ENCODE measurements at regions not wholly inside any gene's neighbourhood (a gene's known extent, or its start where the extent isn't known, plus 50 kb on each side); places are given as distances from the start of the nearest gene placed in this dataset.

DNA sequence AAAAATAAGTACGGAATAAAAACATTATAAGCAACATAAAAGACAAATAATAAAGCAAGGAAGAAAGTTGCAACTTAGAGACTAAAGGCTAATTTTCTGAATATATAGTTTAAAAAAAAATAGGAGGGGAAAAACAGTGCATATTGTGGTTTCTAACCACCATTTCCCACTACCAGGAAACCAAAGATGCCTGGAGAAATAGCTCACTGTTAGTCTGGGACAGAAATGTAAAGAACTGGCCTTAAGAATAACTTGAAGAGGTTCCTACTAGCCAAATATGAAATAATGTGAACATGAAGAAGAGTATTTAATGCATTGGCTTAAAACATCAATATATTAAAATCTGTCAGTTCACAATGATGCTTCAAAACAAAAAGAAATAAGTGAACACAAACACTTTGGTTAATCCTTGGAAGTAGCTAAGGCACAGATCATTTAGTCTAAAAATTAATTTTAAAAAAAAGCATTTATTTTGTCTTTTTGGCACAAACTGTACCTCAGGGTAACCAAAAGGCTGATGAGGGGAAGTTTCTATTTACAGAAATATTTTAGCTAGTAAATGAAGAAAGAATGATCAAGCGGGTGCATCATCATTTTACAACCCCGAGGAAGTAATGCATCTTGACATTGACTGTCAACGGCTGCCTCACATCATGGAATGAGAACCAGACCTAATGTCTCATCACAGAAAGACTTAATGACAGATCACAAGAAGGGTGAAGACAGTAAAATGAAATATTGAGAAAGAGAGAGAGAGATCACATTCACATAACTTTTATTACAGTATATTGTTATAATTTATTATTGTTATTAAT lies 297.2 kb upstream of the LDB2 start:
- H3K9me1 ChIP-seq (replicated peaks; ENCODE audit: control insufficient read depth, extremely low read depth, insufficient read depth, low read length), result no peaks in the 10 kb centered on the region
- no peak overlapping the region for H2AFZ ChIP-seq (ENCODE audit: low read depth, low read length)
- intact Hi-C loops (cut with micrococcal nuclease), result no loop called here
- H3K27ac ChIP-seq (ENCODE audit: insufficient read depth, low read depth, low read length), result no peak overlapping the region
- H3K36me3 ChIP-seq (ENCODE audit: control insufficient read depth in 2 of 2, extremely low read depth in 1 of 2, insufficient read depth in 2 of 2, low read length in 2 of 2), result no peaks in the 10 kb centered on the region
- H3K4me1 ChIP-seq (ENCODE audit: control insufficient read depth, extremely low read depth, insufficient read depth, low read length), result no peaks in the 10 kb centered on the region
- ChIA-PET CTCF (no interaction called here), POLR2A (no interaction called here)
- H3K9me3 ChIP-seq (replicated peaks; ENCODE audit: control insufficient read depth, insufficient read depth, low read length), result no peaks in the 10 kb centered on the region
- H3K4me2 ChIP-seq (ENCODE audit: insufficient read depth, low read length), result no peak overlapping the region
- TF ChIP-seq, protein P1, sequence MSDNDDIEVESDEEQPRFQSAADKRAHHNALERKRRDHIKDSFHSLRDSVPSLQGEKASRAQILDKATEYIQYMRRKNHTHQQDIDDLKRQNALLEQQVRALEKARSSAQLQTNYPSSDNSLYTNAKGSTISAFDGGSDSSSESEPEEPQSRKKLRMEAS (IDR thresholded peaks at IDR 0.05; ENCODE audit: insufficient read depth, insufficient read length), result no peak
- TF ChIP-seq, protein P2, sequence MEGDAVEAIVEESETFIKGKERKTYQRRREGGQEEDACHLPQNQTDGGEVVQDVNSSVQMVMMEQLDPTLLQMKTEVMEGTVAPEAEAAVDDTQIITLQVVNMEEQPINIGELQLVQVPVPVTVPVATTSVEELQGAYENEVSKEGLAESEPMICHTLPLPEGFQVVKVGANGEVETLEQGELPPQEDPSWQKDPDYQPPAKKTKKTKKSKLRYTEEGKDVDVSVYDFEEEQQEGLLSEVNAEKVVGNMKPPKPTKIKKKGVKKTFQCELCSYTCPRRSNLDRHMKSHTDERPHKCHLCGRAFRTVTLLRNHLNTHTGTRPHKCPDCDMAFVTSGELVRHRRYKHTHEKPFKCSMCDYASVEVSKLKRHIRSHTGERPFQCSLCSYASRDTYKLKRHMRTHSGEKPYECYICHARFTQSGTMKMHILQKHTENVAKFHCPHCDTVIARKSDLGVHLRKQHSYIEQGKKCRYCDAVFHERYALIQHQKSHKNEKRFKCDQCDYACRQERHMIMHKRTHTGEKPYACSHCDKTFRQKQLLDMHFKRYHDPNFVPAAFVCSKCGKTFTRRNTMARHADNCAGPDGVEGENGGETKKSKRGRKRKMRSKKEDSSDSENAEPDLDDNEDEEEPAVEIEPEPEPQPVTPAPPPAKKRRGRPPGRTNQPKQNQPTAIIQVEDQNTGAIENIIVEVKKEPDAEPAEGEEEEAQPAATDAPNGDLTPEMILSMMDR (IDR thresholded peaks at IDR 0.05; ENCODE audit: extremely low read depth in 1 of 2, insufficient read depth in 1 of 2, low read depth in 1 of 2, low read length in 2 of 2), result no peak
- TF ChIP-seq EZH2 (IDR thresholded peaks at IDR 0.05; ENCODE audit: borderline replicate concordance, low read depth, low read length, severe bottlenecking) (no peak), POLR2AphosphoS5 (IDR thresholded peaks at IDR 0.05; ENCODE audit: insufficient read depth, low read depth, low read length) (no peak), POLR2A (IDR thresholded peaks at IDR 0.05; ENCODE audit: low read depth, low read length) (no peak), GATA2 (IDR thresholded peaks at IDR 0.05; ENCODE audit: insufficient read depth, insufficient read length, low read depth, low read length) (no peak), JUN (IDR thresholded peaks at IDR 0.05; ENCODE audit: borderline replicate concordance, insufficient read depth, insufficient read length, low read depth) (no peak), MYC (IDR thresholded peaks at IDR 0.05; ENCODE audit: low read depth, low read length) (no peak), FOS (IDR thresholded peaks at IDR 0.05; ENCODE audit: borderline replicate concordance, insufficient read depth, low read length) (no peak)
- H4K20me1 ChIP-seq (replicated peaks; ENCODE audit: control insufficient read depth, extremely low read depth, insufficient read depth, low read length), result no peaks in the 10 kb centered on the region
- H3K9ac ChIP-seq (replicated peaks; ENCODE audit: extremely low read depth, insufficient read depth, low read length), result no peak overlapping the region
- FAIRE-seq, result no peak
- no TSS peak for BruUV-seq (replicated peaks)
- no peak overlapping the region for H3K4me3 ChIP-seq (replicated peaks in 1 of 3; ENCODE audit: insufficient read depth in 1 of 3, low read depth in 1 of 3, low read length in 3 of 3)
- dilution Hi-C loops (cut with MboI; ENCODE audit: extremely low pct_ligation_motif_present, low sequenced_read_pairs), result no loop called here
- DNase-seq (ENCODE audit: low read depth, low spot score), result no peak
- H3K79me2 ChIP-seq (ENCODE audit: control insufficient read depth, insufficient read depth, low read length), result no peaks in the 10 kb centered on the region
- peaks cover 0 to 2% of the 10 kb centered on the region in 2 experiments for H3K27me3 ChIP-seq (ENCODE audit: control insufficient read depth in 2 of 2, insufficient read depth in 2 of 2, low read length in 2 of 2)
